Prostate gland (tissue), 2 donors: ENCODE measurements at regions not wholly inside any gene's neighbourhood (a gene's known extent, or its start where the extent isn't known, plus 50 kb on each side); places are given as distances from the start of the nearest gene placed in this dataset.

Source experiments
- DNase-seq: peaks from one replicate; pipeline ENCODE4 v3.0.0-alpha.2; 2019; ENCODE audit warnings: low spot score
- H3K27ac ChIP-seq, 2 donors: fragments of 200-600 bp; sonication (generic); 2 replicates each; pipeline ENCODE4 v1.5.1; 2017 to 2019
- H3K27me3 ChIP-seq: fragments of 200-600 bp; sonication (generic); replicated peaks from 2 replicates; pipeline ENCODE4 v1.5.1; 2019; ENCODE audit not compliant: insufficient read depth
- H3K36me3 ChIP-seq, 2 donors: fragments of 200-600 bp; sonication (generic); 1 replicate in 1 of 2; 2 replicates in 1 of 2; pipeline versions ENCODE4 v1.5.1 to v1.8.1; 2017 to 2019
- H3K4me1 ChIP-seq: fragments of 200-600 bp; sonication (generic); replicated peaks from 2 replicates; pipeline ENCODE4 v1.5.1; 2019
- H3K4me3 ChIP-seq, 2 donors: fragments of 200-600 bp; sonication (generic); 2 replicates each; pipeline ENCODE4 v1.5.1; 2017 to 2019
- H3K9me3 ChIP-seq: fragments of 200-600 bp; sonication (generic); 2 replicates; pipeline ENCODE4 v1.5.1; 2017
- CTCF ChIP-seq, 4 experiments: fragments of 200-600 bp in 2 of 4; fragments of 450-650 bp in 2 of 4; sonication (generic) in 2 of 4; IDR thresholded peaks; 1 replicate in 3 of 4; 2 replicates in 1 of 4; pipeline ENCODE4 v1.5.1; 2016 to 2019; ENCODE audit warnings: antibody characterized with exemption in 4 of 4, mild to moderate bottlenecking in 2 of 4, moderate library complexity in 2 of 4
- POLR2A ChIP-seq: fragments of 450-650 bp; IDR thresholded peaks from one replicate; pipeline ENCODE4 v1.6.1; 2016; ENCODE audit warnings: antibody characterized with exemption, mild to moderate bottlenecking
- POLR2AphosphoS5 ChIP-seq: sonication (generic); formaldehyde crosslinking; IDR thresholded peaks from one replicate; pipeline ENCODE4 v1.6.1; 2017; ENCODE audit warnings: antibody characterized with exemption
- WGBS: methylation state at CpG from one replicate; pipeline ENCODE4 v1.1.5; 2018; 5-methylcytosine and 5-hydroxymethylcytosine counted together
- intact Hi-C: fragments of 100-400 bp; cut with DNase I; formaldehyde crosslinking; loops from one replicate; pipeline ENCODE4 v1.14.2; 2022

GRCh38 chr5:1743061-1743768, 56.4 kb downstream of the MRPL36 start:
- intact Hi-C loops, result no loop called here
- no peak overlapping the region for H3K4me3 ChIP-seq
- 57% methylated on average over 5 of the region's 5 CpGs for WGBS
- H3K36me3 ChIP-seq, result no peaks in the 10 kb centered on the region
- DNase-seq, result no peak
- no peaks in the 10 kb centered on the region for H3K27me3 ChIP-seq
- TF ChIP-seq POLR2A (no peak), POLR2AphosphoS5 (no peak), CTCF (IDR thresholded peaks at IDR 0.05) (no peak)
- no peaks in the 10 kb centered on the region for H3K4me1 ChIP-seq
- H3K27ac ChIP-seq, result no peak overlapping the region
- H3K9me3 ChIP-seq, result no peaks in the 10 kb centered on the region

GRCh38 chr5:1737790-1738405, 61.7 kb downstream of the MRPL36 start:
- intact Hi-C loops, result no loop called here
- no peaks in the 10 kb centered on the region for H3K27me3 ChIP-seq
- 32% methylated on average over 3 of the region's 3 CpGs for WGBS
- no peak for TF ChIP-seq POLR2A
- peak in 3 of 4 experiments; percentile 37 to 54 (median 51) for TF ChIP-seq CTCF (IDR thresholded peaks at IDR 0.05)
- TF ChIP-seq POLR2AphosphoS5, result no peak
- no peaks in the 10 kb centered on the region for H3K4me1 ChIP-seq
- no peak overlapping the region for H3K4me3 ChIP-seq
- DNase-seq, result no peak
- no peak overlapping the region for H3K27ac ChIP-seq
- no peaks in the 10 kb centered on the region for H3K9me3 ChIP-seq
- no peaks in the 10 kb centered on the region for H3K36me3 ChIP-seq

- Histone ChIP-seq H3K9me3 (no peaks in the 10 kb centered on the region), H3K4me1 (no peaks in the 10 kb centered on the region), H3K27me3 (no peaks in the 10 kb centered on the region), H3K27ac (no peak overlapping the region), H3K4me3 (no peak overlapping the region), H3K36me3 (no peaks in the 10 kb centered on the region)
- WGBS, result 62% methylated on average over 14 of the region's 15 CpGs
- DNase-seq, result no peak
- intact Hi-C loops, result no loop called here
- TF ChIP-seq POLR2A (no peak), POLR2AphosphoS5 (no peak), CTCF (IDR thresholded peaks at IDR 0.05) (no peak)
These were observed 62.5 kb downstream of the MRPL36 start for GRCh38 chr5:1736889-1737711.

- 91% methylated on average over 4 of the region's 4 CpGs for WGBS
- H3K4me3 ChIP-seq, result no peak overlapping the region
- intact Hi-C loops, result no loop called here
- TF ChIP-seq CTCF (IDR thresholded peaks at IDR 0.05) (no peak), POLR2AphosphoS5 (no peak), POLR2A (no peak)
- DNase-seq, result peak; percentile 2
- no peak overlapping the region for H3K27ac ChIP-seq
- no peaks in the 10 kb centered on the region for H3K9me3 ChIP-seq
- H3K36me3 ChIP-seq, result no peaks in the 10 kb centered on the region
- no peaks in the 10 kb centered on the region for H3K27me3 ChIP-seq
- no peaks in the 10 kb centered on the region for H3K4me1 ChIP-seq
These were observed 63.6 kb downstream of the MRPL36 start for GRCh38 chr5:1736065-1736464.
